ENCODE measurements at regions not wholly inside any gene's neighbourhood (a gene's known extent, or its start where the extent isn't known, plus 50 kb on each side); places are given as distances from the start of the nearest gene placed in this dataset.
"Not testable (repeated sequence)": the region's sequence is repeated elsewhere in the genome, so short reads cannot be mapped to it uniquely, and the experiment has no call there.

DNA sequence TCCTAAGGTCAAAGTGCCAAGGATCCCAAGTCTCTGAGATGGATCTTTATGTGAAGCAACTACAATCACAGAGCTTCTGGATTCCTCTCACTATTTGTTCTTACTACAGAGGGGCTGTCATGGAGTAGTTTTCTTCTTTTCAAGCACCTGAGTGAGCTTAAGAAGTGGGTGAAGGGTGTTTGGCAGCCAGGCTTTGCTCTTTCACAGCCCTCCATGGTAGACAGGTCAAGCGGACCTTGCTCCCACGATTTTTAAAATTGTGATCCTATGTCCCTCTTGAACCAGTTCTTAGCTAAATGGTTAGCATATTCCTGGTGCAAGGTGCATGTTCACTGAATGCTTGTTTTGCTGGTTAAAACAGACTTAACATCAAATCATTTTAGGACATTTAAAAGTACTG lies 332.2 kb downstream of the GADD45G start:
- no peak for DNase-seq

DNA sequence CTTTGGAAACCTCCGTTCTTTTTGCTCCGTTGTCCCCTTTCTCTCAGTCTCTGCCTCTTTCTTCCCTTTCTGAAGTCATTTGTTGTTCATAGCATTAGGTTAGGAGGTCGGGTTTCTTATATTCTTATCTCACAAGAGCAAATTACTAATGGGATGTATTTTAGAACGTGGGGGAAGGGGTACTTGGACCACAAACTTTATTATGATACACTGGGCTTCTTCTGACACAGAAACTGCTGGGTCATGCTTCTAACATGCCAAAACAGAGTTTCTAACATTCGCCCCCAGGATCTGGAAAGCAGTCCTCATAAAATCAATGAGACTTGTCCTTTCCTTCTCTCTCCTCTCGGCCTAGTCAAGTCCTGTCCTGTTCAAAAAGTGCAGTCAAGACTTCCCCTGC lies 334.4 kb downstream of the GADD45G start:
- DNase-seq, result no peak

DNA sequence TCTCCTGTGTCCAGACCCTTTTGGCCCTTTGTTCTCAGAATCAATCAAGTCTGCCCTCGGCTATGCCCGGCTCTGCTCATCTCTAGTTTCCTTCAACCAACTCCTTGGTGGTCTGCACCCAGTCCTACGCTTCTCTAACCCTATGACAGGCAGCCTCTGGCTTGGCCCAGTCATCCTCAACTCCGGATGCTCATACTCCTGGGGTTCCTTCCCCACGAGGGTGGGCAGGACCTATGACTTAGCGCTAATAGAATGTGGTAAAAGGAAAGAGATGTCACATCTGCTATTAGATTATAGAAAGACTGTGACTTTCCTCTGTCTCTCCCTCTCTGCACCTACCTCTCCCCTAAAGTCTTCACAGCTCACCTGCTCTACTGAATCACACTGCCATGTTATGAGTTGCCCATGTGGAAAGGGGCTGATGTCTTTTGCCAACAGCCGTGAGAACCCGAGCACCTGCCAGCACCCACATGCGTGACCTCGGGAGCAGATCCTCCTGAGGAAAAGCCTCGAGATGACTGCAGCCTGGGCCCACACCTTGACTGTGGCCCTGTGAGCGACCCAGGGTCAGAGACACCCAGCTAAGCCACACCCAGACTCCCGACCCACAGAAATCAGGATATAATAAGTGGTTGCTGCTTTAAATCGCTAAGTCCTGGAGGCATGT lies 334.9 kb downstream of the GADD45G start:
- no peak for DNase-seq

DNA sequence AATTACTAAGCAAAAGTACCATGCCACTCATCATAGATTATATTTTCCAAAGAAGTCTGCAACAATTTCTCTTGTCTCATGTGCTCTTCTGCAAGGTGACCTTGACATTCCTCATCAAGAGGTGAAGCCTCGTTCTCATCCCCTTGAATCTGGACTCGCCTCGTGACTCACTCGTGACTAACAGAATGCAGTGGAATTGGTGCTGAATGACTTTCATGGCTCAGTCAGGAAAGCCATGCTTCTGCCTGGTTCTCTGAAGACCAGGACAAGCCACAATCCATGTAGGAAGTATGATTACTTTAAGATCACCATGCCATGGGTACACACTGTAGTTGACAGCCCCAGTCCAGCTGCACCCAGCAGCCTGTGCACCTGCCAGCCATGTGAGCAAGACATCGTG lies 335.8 kb downstream of the GADD45G start:
- DNase-seq, result no peak

DNA sequence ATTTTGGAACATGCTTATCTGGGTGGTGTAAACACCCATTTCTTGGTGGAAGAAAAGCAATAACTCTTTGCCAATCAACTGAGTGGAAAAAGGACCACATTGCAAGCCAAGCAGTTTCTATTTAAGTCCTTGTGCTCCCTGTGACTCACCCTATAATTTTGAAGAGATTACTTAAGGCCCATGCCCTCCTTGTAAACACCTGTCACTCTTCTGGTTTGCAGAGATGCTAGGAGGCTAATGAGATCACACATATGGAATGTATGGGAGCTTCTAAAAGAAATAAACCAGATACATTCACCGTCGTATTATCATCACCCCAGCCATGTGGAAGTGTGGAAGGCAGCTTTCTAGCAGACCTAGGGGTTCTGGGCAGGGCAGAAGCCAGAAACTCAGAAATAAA lies 337.1 kb downstream of the GADD45G start:
- DNase-seq, result no peak

DNA sequence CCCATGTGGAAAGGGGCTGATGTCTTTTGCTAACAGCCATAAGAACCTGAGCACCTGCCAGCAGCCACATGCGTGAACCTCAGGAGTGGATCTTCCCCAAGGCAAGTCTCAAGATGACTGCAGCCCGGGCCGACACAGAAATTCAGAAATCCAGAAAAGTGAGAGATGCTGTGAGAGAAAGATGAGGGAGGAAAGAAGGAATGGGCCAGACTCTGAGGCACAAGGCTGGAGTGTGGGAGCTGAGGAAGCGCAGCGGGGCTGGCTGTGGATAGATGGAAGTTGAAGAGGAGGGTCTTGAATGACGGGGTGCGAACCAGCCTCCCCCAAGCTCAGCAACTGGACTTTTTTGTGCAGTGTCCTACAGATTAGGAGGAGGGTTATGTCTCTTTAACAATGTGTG lies 337.8 kb downstream of the GADD45G start:
- no peak for DNase-seq

DNA sequence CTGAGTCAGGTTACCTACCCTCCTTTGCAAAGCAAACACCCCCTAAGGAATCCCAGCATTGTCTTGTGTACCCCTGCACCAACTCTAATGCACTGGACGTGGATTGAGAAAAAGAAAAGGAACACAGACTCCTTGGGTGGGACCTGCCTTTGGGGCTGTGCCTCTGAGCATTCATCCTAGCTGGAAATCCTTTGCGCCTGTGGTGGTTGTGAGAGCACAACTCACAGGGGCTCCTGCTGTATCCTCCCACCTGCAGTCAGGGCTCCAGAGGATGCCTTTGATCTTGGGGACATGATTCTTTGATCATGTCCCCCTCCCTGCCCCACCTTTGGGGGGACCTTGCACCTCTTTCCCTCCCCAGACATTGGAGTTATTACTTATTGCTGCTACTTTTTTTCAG lies 338.5 kb downstream of the GADD45G start:
- DNase-seq, result no peak

DNA sequence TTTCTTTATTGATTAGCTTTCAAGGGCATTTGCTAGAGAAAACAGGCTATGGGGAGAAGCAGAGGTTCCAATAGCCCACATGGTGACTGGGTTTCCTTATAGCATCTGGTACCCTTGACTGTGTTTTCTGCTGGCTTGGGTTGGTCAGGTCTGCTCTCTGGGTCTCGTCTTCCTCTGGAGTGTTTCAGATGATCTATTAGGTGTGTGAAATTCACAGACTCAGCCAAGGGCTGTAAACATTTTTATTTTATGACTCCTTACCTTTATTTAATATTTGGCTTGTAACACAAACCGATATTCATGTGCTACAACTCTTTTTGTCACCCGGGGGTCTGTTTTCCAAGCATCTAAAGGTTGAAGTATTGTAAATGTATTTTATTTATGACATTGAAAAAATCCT lies 338.9 kb downstream of the GADD45G start:
- no peak for DNase-seq

DNA sequence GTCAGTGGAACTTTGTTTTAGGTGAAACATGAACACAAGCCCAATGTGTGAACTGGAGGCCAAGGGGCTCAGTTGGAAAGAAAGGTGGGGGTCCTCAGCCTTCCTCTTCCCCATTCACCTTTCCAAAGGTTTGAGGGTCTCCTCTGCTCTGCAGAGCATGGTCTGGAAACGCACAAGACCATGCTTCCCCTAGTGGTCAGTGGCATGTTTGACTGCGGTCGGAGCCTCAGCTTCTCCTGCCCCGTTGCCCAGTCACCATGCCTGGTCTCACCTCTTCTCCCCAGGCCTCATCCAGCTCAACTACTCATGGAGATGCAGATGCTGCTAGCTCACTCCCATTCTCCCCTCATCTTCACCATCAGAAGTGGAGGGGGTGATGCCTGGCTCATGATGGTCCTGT lies 340.3 kb downstream of the GADD45G start:
- DNase-seq, result no peak

DNA sequence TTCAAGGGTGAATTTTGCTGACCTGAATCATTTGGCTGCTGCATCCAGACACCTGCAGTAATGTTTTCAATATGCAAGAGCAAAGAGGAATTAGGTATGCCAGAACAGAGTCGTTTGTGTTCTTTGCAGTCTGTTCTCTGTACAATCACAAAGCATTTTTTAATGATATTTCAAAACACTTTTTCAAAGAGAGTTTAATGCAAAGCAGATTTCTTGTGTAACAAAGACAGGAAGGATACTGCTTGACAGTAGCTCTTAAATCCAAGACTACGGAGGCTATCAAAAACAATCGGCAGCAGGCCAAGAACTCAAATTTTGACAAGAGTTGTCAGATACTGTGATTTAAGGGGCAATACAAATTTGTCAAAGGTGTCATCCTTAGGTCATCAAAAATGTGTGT lies 341.9 kb downstream of the GADD45G start:
- DNase-seq, result no peak

DNA sequence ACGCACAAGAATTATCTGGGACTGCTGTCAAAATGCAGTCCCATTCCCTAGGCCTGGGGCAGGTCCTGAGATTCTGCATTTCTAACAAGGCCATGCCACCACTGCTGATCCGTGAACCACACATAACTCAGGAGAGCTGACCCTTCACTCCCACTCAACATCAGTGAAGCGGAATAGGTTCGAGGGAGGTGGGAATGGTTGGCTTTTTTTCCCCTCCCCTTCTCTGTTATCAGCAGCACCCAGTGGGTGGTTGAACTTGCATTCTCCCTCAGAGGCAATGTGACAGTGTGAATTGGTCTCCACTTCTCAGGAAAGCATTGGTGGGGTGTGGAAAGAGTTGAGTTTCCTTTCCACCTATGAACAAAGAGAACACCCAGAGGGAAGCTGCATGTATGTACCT lies 344.3 kb downstream of the GADD45G start:
- no peak for DNase-seq

DNA sequence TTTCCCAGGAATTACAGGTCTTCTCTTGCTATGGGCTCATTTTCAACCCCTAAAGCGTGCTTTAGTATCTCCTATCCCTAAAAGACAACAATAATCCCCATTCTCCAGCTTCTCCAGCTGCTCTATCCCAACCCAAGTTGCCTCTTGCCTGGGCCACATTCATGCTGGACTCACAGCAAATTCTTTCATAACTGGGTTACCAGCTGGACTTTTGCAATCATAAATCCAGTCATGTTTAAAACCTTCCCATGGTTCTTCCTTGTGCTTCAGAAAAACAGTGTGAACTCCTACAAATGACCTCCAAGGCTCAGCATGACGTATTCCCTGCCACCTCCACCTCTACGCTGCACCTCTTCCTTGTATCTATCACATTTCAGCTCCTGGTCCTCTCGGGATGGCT lies 346.9 kb downstream of the GADD45G start:
- no peak for DNase-seq

DNA sequence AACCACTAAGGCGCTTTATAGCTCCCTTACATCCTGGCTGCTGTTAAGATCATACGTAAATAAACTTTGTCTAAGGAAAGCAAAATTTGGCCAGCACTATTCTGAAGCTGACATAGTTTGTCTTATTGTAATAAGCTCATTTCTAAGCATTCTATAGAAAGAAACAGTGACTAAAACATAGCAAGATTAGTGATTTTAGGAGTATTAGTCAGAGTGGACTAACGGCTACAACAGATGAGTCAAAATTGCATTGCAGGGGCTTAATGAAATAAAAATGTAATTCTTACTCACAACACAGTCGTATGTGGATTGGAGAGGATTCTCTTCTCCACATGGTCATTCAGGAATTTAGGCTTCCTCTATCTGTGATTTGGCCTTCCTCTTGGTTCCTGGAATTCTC lies 347.6 kb downstream of the GADD45G start:
- DNase-seq, result no peak

DNA sequence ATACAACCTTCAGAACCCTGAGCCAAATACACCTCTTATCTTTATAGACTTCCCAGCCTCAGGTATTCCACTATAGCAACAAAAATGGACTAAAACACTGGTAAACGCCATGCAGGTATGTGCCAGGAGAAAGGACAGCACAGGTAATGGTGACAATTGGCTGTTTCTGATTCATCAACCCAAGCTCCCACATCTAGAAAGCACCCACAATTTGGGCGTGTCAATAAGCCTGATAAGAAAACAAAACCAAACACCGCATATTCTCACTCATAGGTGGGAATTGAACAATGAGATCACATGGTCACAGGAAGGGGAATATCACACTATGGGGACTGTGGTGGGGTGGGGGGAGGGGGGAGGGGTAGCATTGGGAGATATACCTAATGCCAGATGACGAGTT lies 348.5 kb downstream of the GADD45G start:
- not testable (repeated sequence) for DNase-seq

DNA sequence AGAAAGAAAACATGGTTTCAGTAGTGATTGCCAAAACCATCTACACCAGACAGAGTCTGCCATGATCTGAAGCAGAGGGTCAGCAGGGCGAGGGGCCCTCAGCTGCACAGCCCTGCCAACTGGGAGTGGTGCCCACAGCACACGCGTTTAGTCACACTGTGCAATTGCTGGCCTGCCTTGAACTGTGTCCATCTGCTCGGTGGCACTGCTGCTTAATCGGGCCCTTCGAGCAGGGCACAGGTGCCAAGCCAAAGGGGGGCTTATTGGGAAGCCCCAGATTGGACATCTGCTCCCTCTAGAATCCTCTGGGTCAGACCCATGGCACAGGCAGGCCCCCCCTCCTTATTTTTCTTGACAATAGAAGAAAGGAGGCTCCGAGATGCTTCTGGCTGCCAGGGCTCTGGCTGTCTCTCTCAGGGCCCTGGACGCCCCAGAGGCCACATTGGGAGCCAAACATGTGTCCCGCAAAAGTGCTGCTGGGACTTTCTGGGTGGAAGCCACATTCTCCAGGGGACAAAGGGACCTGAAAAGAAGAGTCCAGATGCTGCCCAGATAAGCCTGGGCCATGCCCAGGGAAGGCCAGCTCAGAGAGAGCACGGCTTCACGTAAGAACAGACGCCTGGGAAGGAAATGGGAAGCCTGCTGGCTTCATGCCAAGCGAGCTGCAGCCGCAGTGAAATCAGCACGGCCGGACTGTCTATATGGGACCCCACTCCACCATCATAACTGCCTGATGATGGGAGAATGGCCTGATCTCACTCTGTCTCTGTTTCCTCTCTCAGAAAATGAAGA lies 349.2 kb downstream of the GADD45G start:
- DNase-seq, result peak; percentile 41

DNA sequence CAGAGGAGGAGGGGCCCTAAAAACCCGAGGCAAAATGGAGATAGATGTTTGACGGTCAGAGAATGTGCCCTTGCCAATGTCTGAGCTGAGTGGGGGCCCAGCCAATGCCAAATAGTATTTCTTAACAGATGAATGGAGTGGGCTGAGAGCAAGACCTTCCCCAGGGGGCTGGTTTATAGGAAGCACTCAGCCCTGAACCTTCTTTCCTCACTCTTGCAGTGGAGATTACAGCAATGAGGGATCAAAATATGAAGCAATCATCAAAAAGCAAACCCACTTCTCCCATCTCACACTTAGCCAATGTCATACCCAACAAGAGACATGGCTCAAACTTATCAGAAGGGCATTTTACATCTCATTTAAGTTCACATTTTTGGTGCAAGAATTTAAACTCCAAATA lies 350.3 kb downstream of the GADD45G start:
- DNase-seq, result no peak

DNA sequence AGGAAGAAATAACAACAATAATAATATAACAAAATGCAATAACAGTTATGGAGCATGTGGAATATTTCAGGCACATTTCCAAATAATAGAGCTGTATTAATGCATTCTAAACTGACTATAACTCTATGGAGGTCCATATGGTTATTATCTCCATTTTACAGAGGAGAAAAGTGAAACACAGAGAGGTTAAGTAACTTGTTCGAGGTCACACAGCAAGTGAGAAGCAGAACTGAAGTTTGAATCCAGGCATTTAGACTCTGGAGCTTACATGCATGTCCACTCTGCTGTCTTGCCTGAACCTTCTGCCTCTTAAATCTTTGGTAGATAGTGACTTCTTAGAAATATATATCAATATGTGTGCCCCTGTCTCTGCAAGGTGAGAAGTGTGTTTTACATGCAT lies 350.8 kb downstream of the GADD45G start:
- DNase-seq, result no peak

DNA sequence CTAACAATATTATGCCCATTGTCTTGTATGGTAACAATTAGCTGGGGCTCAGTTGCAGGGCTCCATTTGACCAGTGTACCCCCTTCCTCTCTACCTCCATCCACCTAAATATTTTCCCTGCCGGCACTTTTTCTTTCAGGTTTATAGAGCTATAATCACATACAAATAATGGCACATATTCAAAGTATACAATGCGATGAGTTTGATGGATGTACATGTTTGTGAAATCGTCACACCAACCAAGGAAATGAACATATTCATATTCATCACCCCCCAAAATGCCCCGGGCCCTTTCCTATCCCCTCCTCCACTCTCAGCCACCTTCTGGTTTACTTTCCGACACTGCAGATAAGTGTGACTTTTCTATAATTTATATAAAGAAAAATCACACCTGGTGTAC lies 351.5 kb downstream of the GADD45G start:
- no peak for DNase-seq

DNA sequence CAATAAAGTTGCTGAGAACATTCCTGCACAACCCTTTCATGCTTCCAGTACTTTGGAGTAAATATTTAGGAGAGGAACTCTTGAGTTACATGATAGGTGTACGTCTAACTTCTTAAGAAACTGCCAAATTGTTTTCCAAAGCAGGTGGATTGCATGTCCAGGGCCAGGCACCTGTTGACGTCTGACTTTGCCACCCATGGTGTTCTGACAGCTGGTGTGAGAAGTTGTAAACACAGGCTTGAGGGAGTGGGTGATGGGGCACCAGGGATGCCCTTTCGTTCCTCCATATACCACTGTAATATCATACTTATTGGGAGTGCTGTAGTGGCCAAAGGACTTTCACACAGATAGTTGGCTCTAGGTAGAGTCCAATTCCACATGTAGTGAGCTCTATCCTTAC lies 352.1 kb downstream of the GADD45G start:
- no peak for DNase-seq

DNA sequence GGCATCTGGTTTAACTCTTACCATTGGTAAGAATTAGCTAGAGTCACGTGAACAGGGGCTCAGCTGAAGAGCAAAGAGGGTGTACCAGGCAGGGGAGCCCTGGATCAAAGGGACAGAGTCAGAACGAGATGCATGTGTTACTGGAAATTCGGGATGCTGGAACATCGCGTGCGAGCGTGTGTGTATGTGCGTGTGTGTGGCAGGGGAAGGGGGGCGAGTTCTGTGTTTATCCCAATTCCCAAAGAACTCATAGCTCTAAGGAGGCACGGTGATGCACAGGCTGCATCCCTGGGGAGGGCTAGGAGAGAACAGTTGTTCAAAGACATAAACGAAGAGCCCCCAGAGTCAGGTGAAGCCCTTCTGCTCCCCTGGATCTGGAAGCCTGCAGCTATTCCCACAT lies 353.3 kb downstream of the GADD45G start:
- DNase-seq, result no peak

DNA sequence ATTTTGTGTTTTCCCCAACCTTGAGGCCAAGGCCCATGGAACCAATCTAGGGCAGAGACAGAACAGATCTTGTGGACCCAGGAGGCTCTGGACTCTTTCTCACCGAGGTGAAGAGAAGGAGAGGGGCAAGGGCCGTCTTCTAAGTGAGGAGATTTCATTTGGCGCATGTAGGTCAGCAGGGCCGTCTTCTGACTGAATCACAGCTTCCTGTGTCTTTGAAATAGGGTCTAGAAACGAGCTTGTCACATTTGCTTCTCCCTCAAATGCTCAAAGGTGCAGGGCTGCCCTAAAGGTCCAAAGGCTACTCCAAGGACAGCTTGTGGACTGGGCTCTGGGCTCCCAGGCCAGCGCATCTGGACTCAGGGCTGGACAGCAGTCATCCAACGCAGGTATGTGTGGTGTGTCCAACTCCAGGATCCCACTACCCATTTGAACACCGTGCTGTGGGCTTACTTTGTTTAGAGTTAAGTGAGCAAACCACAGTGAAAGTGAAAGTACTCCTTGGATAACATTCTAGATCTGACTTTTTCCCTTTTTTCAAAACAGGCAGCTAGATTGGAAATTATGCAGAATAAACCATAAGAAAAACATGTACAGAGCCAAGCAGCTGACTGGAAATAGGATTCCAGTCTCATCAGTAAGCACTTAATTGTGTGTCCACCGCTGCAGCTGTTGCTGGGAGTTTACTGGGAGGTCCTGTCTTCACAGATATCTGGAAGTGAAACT lies 357.0 kb downstream of the GADD45G start:
- DNase-seq, result peak; percentile 73

DNA sequence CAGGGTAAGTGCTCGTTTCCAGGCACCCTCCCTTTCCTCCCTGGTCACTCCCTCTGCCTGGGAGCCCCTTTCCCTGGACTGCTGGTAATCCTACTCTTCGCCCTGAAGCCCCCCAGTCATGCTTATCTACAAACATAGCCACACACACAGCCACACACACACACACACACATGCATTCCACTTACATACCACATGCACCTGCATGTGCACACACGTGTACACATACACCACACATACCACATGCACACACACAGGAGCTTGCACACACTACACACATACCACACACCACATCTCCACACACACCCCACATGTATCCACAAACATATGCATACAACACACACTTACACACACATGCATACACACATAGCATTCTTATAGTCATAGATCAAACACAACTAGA lies 358.5 kb downstream of the GADD45G start:
- DNase-seq, result no peak

DNA sequence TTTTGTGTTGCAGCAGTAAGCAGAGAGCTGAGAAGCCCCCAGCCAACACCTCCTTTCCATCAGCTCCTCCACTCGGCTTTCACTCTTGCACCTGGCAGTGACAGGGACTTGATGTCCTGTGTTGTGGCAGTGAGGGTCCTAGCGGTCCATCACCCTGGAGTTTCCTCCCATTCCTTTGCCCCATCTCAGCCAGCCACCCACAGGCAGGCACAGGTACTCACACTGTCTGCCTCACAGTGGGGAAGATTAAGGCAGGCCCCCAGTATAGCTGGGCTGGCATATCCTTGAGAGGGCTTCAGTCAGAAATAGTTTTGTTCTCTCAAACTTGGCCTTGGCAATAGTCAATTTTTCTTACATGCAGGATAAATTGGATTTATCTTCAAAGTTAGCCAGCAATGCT lies 362.7 kb downstream of the GADD45G start:
- DNase-seq, result no peak
